GM19239 (cell line): ENCODE measurements at regions not wholly inside any gene's neighbourhood (a gene's known extent, or its start where the extent isn't known, plus 50 kb on each side); places are given as distances from the start of the nearest gene placed in this dataset.

Experiments used
- DNase-seq: peaks from one replicate; pipeline ENCODE4 v3.0.0; 2011; ENCODE audit warnings: low spot score; ENCODE audit not compliant: insufficient read length
- FAIRE-seq: peaks from 2 replicates; lab custom pipeline; 2011; peaks lifted over from hg19 to GRCh38; lab: Jason Lieb, UNC

- no peak for FAIRE-seq
Measured at GRCh38 chr14:81668626-81669274, 135.1 kb upstream of the SEL1L start.

GRCh38 chr14:81669308-81669707 is 135.7 kb upstream of the SEL1L start:
- DNase-seq (no peak), FAIRE-seq (no peak)

More at GRCh38 chr14:81668626-81669274, 135.1 kb upstream of the SEL1L start:
- DNase-seq = no peak

- no peak for FAIRE-seq
- DNase-seq = no peak
Measured at GRCh38 chr14:81673930-81674329, 140.3 kb upstream of the SEL1L start.

DNA sequence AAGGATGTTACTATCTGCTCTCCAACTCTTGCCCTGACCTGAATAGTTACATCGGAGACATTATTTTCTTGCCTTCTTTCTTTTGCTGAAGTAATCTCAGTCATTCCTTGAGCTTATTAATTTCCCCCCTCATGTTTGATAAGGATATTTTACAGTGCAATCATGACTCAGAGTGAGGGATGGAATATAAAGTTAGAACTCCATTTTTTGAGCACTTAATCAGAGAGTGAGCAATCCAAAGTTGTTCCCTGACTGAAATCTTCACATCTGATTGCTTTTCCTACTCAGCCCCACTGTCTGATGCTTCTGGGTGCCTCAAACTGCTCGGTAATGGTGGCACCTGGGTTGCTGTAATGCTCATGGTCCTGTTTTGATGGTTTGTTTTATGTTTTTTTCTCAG is 142.7 kb upstream of the SEL1L start:
- DNase-seq = no peak
- no peak for FAIRE-seq

DNA sequence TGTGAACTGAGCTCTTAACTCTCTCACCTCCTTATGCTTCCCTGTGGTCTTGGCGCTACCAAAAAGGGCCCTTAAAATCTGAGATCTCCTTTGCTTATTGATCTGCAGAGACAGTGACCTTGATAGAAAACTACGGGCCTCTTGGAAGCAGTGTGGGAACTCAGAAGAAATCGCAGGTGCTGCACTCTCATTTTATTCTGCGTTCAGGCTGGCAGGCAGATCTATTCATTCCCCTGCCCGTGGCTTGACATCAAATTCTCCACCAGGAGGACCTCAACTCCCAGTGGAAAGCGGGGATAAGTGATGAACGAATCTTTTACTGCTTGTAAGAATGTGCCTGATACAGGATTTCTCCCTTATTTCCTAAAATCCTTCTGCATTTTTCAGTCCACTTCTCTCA is 143.2 kb upstream of the SEL1L start:
- no peak for DNase-seq
- FAIRE-seq = no peak

GRCh38 chr14:81677736-81678135 is 144.1 kb upstream of the SEL1L start:
- DNase-seq (no peak), FAIRE-seq (no peak)

DNA sequence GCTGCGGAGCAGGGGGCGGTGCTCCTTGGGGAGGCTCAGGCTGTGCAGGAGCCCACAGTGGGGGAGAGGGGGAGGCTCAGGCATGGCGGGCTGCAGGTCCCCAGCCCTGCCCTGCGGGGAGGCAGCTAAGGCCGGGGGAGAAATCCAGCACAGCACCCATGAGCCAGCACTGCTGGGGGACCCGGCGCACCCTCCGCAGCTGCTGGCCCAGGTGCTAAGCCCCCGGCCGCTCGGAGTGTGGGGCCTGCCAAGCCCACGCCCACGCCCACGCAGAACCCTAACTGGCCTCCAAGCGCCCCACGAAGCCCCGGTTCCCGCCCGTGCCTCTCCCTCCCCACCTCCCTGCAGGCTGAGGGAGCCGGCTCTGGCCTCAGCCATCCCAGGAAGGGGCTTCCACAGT is 145.6 kb upstream of the SEL1L start:
- DNase-seq (no peak), FAIRE-seq (no peak)

DNA sequence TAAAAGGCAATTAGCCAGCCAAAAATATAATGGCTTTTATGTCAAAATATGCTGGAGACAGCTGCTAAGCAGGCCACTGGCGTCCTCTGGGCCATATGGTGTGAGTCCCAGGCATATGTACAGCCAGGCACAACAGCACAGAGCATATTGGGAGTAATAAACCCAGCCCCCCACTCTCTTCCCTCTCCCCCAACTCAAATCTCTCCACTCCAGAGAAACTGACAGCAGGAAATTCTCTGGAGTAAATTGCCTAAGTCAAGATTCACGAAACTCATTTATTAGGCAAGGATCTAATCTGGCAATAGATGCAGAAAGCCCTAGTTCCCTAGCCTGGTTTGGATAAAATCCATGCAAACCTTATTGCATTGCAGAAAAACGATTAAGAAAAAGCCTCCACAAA is 147.9 kb upstream of the SEL1L start:
- no peak for DNase-seq
- no peak for FAIRE-seq

DNA sequence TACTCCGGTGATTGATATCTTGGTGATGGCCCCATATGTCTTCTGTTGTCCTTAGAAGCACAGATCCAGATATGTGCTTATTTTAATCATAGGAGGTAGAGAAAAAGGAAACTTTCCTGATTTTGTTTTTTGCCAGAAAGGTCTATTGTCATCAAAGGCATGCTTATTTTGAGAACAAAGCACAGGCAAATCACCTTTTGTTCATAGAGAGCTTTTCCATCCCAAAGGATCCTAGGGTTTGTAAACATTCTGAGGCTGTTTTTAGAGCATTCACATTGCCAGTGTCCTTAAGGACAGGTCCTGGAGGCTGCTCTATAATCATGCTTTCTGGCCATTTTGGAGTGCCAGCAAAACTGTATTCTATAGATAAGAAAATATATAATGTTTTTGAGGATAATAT is 148.5 kb upstream of the SEL1L start:
- DNase-seq = no peak
- no peak for FAIRE-seq

DNA sequence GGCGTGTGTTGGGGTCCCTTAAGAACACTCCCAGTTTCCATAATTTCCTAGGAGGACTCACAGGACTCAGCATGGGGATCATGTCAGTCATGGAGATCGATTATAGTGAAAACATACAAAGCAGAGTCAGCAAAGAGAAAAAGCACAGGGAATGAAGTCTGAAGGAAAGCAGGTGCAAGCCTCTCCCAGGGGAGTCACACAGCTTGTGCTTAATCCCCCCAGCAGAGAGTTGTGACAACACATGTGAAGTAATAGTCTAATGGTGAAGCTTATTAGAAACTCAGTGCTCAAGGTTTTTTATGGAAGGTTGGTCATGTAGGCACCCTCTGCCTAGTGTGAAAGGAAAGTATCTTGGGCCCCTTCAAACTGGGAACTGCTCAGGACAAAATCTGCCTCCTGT is 149.0 kb upstream of the SEL1L start:
- no peak for FAIRE-seq

DNA sequence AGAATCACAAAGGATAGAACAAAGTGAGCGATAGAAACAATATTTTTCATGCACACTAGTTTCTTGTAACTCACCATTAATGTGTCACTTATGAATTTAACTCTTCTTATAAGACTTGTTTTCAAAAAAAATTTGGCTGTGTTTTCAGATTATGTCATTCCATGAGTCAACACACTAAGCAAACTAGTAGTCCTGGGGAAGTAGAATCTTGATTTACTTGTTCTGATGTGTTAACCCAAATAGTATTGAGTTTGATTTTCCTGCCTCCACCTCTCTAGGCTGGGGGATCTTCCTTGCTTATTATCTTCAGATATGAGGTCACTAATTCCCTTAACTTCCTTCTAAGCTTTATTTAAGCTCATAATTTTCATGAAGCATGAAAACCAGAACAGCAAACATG is 151.0 kb upstream of the SEL1L start:
- no peak for FAIRE-seq
- no peak for DNase-seq

More for the DNA sequence above, 149.0 kb upstream of the SEL1L start:
- no peak for DNase-seq

DNA sequence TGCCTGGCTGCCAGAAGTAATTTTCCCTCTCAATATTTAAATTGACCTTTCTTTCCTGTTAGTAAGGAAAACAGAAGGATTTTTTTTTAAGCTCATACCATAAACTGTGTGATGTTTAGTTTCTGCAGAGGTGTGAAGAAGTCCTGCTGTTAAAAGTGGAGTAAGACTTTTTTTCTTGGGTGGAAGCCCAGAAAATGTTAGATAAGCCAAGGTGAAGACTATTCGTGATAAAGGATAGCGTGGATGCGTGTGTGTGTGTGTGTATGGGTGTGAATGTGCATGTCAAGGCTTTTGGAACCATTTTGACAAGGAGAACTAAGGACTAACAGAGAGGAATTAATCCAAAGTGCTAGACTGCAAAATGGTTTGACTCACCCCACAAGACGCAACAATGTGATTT is 152.9 kb upstream of the SEL1L start:
- DNase-seq (no peak), FAIRE-seq (no peak)

GRCh38 chr14:81691931-81692330 is 158.3 kb upstream of the SEL1L start:
- FAIRE-seq (no peak), DNase-seq (no peak)

- FAIRE-seq (no peak), DNase-seq (no peak)
Measured at GRCh38 chr14:81694419-81694818, 160.8 kb upstream of the SEL1L start.

DNA sequence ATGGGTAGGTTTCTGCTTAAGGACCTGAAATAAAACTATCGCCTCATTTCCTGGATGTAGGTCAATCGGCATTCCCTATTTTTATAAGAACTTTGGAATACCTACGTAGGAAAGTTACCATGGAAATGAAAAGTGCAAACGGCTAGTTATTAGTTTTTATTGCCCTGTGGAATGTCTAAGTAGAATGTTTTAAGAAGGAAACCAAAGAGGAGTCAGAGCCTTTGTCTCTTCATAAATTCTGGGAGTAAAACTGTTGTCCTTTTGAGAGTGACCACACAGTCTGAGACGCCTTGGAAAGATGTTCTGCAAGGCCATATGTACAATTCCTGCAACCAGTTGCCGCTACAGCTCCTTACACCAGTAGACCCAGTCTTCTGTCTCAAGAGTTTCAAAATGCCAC is 176.0 kb upstream of the SEL1L start:
- DNase-seq = no peak
- no peak for FAIRE-seq

- peak; percentile 8 for DNase-seq
Measured at GRCh38 chr14:81710232-81710845, 176.7 kb upstream of the SEL1L start.

GRCh38 chr14:81715731-81716130 is 182.1 kb upstream of the SEL1L start:
- DNase-seq = no peak
- no peak for FAIRE-seq

More at GRCh38 chr14:81710232-81710845, 176.7 kb upstream of the SEL1L start:
- FAIRE-seq = peak; percentile 31

DNA sequence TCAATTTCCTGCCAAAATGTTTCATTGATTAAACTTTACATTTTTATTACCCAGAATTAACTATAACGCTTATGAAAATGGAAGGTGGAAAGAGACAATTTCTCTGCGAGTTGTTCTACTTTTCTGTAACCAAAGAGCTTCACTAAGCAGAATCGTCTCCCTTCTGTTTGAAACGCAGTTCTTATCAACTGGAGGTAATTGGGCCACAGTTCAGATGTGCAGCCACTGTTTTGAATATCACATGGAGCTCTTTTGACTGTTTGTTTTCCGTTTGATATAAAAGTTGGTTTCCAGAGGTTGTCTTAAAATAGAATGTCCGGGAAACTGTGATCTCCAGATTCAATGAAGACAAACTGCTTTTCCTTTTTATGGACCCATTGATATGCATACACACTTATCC is 183.3 kb upstream of the SEL1L start:
- FAIRE-seq (no peak), DNase-seq (no peak)

GRCh38 chr14:81723956-81724355 is 190.3 kb upstream of the SEL1L start:
- DNase-seq = no peak
- no peak for FAIRE-seq

DNA sequence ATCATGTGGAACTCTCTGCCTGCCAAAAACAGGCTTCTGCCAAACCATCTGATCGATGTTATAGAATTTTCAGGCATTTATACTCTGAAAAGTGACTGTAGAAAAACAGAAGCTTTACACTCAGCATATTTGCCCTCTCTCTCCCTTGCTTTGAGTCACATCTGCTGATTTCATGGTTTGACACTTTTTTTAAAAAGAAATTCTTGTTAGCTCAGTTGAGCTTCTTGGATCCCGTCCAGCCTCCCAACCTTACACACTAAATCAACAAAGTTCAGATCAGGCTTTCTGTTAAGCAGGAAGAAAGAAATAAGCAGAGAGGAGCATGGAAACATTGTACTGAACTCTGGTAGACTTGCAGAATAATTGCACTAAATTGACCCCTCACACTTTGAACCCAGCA is 193.6 kb upstream of the SEL1L start:
- no peak for FAIRE-seq
- DNase-seq = no peak

GRCh38 chr14:81728447-81728846 is 194.8 kb upstream of the SEL1L start:
- no peak for DNase-seq

DNA sequence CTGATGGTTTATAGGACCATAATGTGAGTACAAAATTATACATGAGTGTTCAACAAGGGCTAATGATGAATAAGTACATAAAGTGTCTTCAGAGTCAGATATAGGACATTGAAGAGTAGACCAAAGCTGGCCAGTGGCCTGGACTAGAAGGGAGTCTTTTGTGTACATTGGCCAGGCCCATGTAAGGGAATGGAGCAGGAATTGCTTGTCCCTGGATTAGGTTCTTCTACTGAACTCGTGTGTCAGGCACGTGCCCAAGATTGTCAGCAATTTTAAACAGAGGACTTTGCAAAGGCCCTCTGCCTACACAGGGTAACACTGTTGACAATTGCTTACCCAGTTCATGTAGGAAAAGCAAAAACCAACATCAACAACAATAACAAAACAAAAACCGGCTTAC is 196.0 kb upstream of the SEL1L start:
- FAIRE-seq (no peak), DNase-seq (no peak)

More at GRCh38 chr14:81728447-81728846, 194.8 kb upstream of the SEL1L start:
- no peak for FAIRE-seq
